ENCODE measurements at regions not wholly inside any gene's neighbourhood (a gene's known extent, or its start where the extent isn't known, plus 50 kb on each side); places are given as distances from the start of the nearest gene placed in this dataset.
"Not testable (repeated sequence)": the region's sequence is repeated elsewhere in the genome, so short reads cannot be mapped to it uniquely, and the experiment has no call there.

GRCh38 chr10:101280511-101280910 is 51.2 kb upstream of the LBX1 start:
- no peak for DNase-seq

DNA sequence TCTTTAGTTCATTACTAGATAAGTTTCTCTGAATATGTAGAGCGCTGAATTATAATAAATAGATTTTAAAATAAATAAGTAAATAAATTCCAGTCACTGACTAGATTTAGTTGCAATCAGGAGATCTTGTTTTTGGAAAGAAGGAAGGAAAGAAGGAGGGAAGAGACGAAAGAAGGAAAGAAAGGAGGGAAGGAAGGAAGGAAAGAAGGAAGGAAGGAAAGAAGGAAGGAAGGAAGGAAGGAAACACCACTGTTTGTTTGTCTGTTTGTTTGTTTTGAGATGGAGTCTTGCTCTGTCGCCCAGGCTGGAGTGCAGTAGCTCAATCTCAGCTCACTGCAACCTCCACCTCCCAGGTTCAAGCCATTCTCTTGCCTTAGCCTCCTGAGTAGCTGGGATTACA is 51.7 kb upstream of the LBX1 start:
- DNase-seq: not testable (repeated sequence)

GRCh38 chr10:101282947-101283346 is 53.7 kb upstream of the LBX1 start:
- no peak for DNase-seq

GRCh38 chr10:101283762-101284100 is 54.5 kb upstream of the LBX1 start:
- DNase-seq: no peak

DNA sequence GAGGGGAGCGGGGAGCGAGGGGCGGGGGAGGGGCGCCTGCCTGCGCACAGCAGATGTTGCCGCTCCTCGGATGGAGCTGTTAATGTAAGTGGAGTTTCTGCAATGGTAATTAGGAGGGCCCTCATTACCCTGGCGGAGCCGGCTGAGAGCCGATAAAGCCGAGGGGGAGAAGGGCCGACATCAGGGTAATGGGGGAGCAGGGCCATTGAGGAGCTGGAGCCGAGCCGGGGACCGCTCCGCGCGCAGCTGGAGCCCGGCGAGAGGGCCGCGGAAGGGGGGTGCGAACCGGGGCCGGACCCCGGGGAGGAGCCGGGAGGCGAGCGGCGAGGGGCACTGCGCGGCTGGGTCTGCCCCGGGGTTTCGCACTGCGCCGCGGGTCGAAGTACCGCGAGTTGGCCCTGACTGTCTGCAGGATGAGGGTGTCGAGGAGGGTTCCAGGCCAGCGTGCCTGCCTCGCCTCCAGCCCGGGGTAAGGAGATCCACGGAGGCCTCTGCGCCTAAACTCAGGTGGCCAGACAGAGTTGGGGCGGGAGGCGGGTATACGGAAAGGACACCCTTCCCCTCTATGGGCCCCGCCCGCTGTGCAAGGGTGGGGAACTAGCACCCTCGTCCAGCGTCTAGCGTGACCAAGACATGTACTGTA is 55.0 kb upstream of the LBX1 start:
- no peak for DNase-seq

GRCh38 chr10:101284744-101285463 is 55.6 kb upstream of the LBX1 start:
- no peak for DNase-seq

DNA sequence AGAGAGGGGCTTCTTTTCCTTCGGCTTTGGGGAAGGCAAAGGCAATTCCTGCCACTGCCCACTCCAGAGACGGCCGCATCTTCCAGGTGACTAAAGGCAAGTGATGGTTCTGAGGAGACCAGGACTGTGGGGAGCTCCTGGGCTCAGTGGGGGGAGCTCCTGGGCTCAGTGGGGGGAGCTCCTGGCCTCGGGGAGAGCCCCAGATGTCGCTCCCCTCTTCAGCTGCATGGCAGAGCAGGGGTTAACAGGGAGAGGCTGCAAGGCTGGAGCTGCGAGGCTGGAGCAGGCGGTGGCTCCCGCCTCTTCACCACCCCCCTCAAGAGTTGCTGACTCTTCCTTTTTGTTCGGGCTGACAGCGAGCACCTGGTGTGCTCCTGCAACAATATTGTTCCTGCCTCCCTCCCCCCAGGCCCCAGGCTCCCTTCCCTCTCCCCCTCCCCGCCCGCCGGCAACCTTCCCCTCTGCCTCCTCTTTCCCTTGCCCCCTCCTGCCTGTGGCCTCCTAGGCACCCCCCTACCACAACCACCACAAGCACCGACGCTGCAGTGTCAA is 56.3 kb upstream of the LBX1 start:
- DNase-seq: no peak

DNA sequence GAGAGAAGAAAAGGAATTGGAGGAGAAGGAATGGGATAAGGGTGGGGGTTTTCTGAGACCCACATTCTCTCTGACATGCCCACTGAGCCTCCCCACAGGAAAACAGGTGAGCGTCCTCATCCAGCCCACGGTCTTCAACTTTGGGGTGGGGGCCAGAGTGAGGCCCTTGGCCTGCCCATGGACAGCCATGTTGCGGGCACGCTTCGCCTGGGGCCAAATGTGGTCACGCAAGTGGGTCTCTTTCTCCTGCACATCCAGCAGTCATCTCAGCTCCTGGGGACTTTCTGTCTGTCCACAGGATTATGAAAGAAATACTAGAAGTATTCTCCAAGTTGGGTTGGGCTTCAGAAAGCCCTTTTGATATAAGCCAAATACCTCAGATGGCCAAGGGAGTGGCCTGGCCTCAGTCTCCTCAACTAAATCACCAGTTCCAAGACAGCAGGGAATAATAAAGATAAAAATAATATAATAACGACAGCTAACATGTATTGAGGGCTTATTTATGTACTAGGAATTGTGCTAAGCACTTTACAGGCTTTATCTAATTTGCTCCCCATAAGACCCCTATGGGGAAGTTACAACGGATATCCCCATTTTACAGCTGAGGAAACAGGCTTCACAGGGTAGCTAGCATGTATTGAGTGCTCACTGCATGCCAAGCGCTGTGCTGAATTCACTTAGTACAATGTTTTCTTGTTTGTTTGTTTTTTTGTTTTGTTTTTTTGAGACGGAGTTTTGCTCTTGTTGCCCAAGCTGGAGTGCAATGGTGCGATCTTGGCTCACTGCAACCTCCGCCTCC is 57.2 kb upstream of the LBX1 start:
- DNase-seq: no peak

- no peak for DNase-seq
These were observed 58.1 kb upstream of the LBX1 start for GRCh38 chr10:101287183-101287996.

DNA sequence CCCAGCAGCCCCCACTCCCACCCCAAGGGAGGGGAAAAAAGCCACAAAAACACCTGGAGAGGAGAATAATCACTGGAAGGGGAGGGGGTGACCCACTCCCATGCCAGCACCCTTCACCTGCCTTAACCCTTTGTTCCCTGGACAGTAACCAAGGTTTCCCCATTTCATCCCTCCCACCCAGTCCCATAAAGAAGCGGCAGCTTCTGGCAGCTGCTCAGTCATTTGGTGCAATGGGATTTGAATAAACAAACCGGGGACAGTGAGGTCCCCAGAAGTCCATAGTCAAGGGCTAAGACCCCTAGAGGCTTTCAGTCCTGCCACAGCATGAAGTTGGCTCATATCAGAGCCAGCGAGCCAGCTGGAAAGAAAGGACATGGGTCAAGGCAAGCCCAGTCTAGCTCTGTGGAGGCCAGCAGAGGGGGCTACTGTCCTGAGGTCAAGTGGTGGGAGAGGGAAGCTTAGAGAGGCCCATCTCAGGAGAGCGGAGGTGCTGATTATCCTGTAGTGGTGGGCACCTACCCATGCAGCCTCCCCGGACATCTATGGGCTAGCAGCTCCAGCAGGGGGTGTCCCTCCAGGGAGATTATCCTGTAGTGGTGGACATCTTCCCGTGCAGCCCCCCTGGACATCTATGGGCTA is 58.9 kb upstream of the LBX1 start:
- DNase-seq: no peak

DNA sequence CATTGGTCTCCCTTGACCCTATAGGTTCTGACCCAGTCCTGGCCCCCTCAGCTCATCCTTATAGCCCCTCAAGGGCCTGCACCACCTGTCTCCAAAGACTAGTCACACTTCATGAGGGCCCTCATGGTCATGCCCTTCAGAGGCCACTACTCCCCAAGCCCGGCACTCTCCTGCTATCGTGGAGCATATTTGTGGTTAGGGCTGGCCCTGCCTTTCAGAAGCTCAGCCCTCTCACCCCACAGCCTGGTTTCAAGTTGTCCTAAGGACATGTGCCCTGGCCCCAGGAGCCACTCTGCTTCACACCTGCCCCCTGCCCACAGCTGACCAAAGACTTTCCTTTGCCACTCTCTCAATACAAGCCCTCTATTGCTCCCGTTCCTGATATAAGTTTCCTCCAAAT is 60.3 kb upstream of the LBX1 start:
- no peak for DNase-seq

- no peak for DNase-seq
These were observed 61.2 kb upstream of the LBX1 start for GRCh38 chr10:101290431-101290830.

GRCh38 chr10:101290881-101291280 is 61.6 kb upstream of the LBX1 start:
- no peak for DNase-seq

DNA sequence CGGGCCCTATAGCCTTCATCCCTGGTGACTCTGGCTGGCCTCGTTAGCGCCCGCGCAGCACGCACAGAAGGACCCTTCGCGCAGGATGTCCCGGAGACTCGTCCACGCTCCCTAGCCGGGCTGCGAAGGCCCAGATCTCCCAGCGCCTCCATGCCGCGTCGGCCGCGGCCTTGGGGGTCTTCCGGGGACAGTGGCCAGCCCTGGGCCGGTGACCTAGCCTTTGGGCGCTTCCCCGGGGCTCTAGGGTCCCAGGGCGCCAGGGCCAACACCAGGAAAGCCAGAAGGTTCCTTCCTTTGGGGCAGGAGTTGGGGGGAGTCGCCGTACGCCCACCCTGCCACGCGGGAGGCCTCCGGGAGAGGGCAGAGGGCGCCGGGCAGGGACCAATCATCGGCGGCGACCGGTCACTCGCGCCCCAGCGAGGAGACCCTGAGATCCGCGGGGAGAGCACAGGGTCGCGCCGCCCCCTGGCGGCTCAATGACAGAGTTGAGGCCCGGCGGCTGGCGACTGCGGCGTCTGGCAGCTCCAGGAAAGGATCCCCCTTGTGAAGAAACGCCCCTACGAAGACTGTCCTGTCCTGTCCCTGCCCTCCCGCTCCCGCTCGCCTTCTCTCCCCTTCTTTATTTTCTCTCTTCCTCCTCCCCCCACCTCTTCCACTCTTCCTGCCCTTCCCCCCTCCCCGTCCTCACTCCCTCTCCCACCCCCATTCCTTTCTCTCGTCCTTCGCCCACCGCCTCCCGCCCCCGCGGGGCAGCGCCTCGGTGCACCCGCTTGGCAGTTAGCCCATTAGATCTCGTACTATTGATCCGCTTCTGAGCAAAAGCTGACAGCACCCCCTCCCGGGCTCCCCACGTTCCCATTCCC is 62.3 kb upstream of the LBX1 start:
- peak; percentile 35 to 40 for DNase-seq

DNA sequence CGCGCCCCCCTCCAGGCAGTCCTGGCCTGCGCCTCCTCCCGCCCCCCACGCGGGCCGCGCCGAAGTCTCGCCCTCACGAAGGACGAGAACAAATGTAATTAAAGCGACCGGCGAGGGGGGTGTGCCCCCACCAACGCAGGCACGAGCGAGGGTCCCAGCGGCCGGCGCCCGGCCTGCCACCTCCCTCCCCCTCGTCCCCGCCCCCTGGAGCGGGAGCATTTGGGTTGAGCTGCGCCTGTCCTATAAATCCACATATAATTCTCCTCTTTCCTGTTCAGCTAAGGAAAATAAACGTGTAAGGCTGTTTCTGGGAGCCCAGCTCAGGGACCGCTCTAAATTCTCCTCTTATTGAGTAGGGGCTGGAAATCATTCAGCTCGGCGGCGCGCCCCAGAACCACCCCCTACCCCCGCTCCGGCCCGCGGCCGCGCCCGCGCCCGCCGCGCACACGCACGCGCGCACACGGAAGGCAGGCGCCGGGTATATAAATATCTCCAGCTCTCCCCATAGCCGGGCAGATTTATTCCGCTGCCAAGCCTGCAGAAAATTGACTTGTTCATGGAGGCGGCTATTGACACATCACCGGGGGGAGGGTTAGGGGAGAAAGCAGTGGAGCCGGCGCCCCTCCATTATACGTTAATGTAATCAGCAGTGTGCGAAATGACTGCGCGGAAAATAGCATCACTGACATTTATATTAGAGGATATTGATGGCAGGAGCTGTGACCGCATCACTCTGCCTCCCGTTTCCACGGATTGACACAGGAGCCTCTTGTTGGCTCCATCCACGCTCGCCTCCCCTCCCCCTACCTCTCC is 61.6 kb upstream of the BTRC start:
- DNase-seq: no peak

DNA sequence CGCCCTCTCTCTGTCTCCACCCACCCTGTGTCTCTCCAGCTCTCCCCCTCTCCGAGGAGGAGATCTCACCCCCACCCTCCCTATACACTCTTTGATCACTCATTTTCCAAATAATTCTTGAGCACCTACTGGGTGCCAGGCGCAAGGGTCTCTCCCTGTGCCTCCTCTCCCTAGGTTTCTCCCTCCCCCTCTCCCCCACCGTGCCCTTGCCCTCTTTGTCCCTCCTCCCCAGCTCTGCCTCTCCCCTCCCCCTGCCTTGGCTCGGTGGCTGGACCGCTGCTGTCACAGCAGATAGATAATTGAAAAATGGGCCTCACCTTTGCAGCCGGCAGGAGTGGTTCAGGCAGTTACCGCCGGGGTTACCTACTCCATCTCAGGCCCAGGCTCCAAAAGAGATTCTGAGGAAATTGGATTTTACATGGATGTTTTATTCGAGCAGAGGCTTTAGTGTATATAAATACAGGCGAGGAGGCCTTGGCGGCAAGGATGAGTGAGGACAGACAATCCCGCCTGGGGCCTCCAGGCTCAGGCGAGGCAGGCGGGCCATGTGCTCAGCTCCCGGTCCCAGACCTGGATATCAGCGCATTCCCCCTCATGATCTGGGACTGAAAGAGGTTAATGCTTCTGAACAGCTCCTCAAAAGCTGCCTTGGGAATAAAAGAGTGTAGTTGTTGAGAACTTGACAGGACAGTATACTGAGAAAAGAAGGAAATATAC is 60.8 kb upstream of the BTRC start:
- DNase-seq: no peak

DNA sequence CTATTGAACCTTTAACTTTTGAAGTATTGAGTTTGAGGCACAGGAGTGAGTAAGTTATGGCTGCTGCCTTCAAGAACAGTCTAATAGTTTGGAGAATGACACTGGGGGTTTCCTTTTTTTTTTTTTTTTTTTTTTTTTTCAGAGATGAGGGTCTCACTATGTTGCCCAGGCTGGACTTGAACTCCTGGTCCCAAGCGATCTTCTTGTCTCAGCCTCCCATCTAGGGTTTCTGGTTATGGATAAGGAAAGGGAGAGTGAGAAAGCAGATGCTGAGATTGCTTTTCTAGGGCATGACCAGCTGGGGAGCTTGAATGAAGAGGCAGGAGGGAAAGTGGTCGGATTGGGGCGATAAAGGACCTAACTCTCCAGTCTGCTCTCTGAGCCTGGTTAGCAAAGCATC is 59.9 kb upstream of the BTRC start:
- no peak for DNase-seq

- DNase-seq: no peak
These were observed 58.7 kb upstream of the BTRC start for GRCh38 chr10:101295261-101295660.

GRCh38 chr10:101297901-101298486 is 56.0 kb upstream of the BTRC start:
- DNase-seq: peak; percentile 52 to 62

Data from CD4-positive, alpha-beta T cell treated with Interleukin-1 beta for 1 hour (primary cell).